T-cell (primary cell): ENCODE measurements at regions not wholly inside any gene's neighbourhood (a gene's known extent, or its start where the extent isn't known, plus 50 kb on each side); places are given as distances from the start of the nearest gene placed in this dataset.
"Not testable (repeated sequence)": the region's sequence is repeated elsewhere in the genome, so short reads cannot be mapped to it uniquely, and the experiment has no call there.

Experiments
- ATAC-seq, 4 experiments: fragments of 200-7000 bp in 3 of 4; fragments of 150-1000 bp in 1 of 4; cut with Tn5 transposase; replicated peaks in 1 of 4; 1 replicate in 3 of 4; 2 replicates in 1 of 4; pipeline ENCODE4 v1.10.0; 2021; ENCODE audit warnings: moderate library complexity in 3 of 4, mild to moderate bottlenecking in 2 of 4, moderate number of reproducible peaks in 1 of 4
- CTCF ChIA-PET, 2 donors: fragments of 300-600 bp; sonication (Branson Sonifier 250); formaldehyde crosslinking; loops; one replicate each; lab custom pipeline; 2022; ENCODE audit warnings: antibody characterized with exemption in 2 of 2; lab: Charles Lee
- POLR2A ChIA-PET, 2 donors: fragments of 300-600 bp; sonication (Branson Sonifier 250); formaldehyde crosslinking; loops; one replicate each; lab custom pipeline; 2022; ENCODE audit warnings: antibody characterized with exemption in 2 of 2; lab: Charles Lee
- DNase-seq, 35 experiments: peaks; one replicate each; pipeline versions ENCODE4 v3.0.0 to v3.0.0-alpha.2; 2013 to 2023
- H3K27ac ChIP-seq: one replicate; pipeline ENCODE4 v1.5.1; 2013; ENCODE audit warnings: low read length
- H3K27me3 ChIP-seq, 2 experiments: replicated peaks in 1 of 2; 1 replicate in 1 of 2; 2 replicates in 1 of 2; pipeline versions ENCODE4 v1.6.1 to v1.7.0; 2013; ENCODE audit warnings: low read length in 1 of 2, mixed read lengths in 1 of 2; ENCODE audit not compliant: control insufficient read depth in 2 of 2, insufficient read depth in 2 of 2; ENCODE audit errors: extremely low read depth in 1 of 2
- H3K36me3 ChIP-seq, 2 donors: 1 replicate in 1 of 2; 2 replicates in 1 of 2; pipeline versions ENCODE4 v1.6.1 to v1.7.0; 2013; ENCODE audit warnings: low read length in 1 of 2; ENCODE audit not compliant: control insufficient read depth in 2 of 2, insufficient read depth in 1 of 2; ENCODE audit errors: extremely low read depth in 1 of 2
- H3K4me1 ChIP-seq, 2 experiments: 1 replicate in 1 of 2; 2 replicates in 1 of 2; pipeline versions ENCODE4 v1.6.1 to v1.7.0; 2013; ENCODE audit warnings: low read length in 2 of 2, mixed read lengths in 1 of 2; ENCODE audit not compliant: insufficient read depth in 2 of 2, control insufficient read depth in 1 of 2; ENCODE audit errors: extremely low read depth in 1 of 2
- H3K4me3 ChIP-seq, 2 donors: 1 replicate in 1 of 2; 2 replicates in 1 of 2; pipeline versions ENCODE4 v1.5.1 to v1.7.0; 2013; ENCODE audit warnings: mild to moderate bottlenecking in 2 of 2, low read length in 1 of 2, moderate library complexity in 1 of 2; ENCODE audit not compliant: control insufficient read depth in 1 of 2; ENCODE audit errors: extremely low read depth in 1 of 2
- H3K9me3 ChIP-seq: 2 replicates; pipeline ENCODE4 v1.7.0; 2013
- H3K27ac Mint-ChIP-seq, 2 donors: one replicate each; pipeline ENCODE4 v1.8.0; 2020 to 2021; ENCODE audit warnings: mild to moderate bottlenecking in 2 of 2, mixed read lengths in 2 of 2
- H3K27me3 Mint-ChIP-seq, 2 donors: one replicate each; pipeline ENCODE4 v1.8.0; 2021 to 2022; ENCODE audit warnings: mixed read lengths in 2 of 2
- H3K36me3 Mint-ChIP-seq: one replicate; pipeline ENCODE4 v1.8.0; 2021; ENCODE audit warnings: mixed read lengths
- H3K4me1 Mint-ChIP-seq, 3 donors: one replicate each; pipeline ENCODE4 v1.8.0; 2020 to 2022; ENCODE audit warnings: mixed read lengths in 3 of 3, mild to moderate bottlenecking in 1 of 3
- H3K4me3 Mint-ChIP-seq, 3 donors: one replicate each; pipeline ENCODE4 v1.8.0; 2020 to 2022; ENCODE audit warnings: mild to moderate bottlenecking in 3 of 3, mixed read lengths in 3 of 3, moderate library complexity in 3 of 3
- H3K9me3 Mint-ChIP-seq, 3 donors: one replicate each; pipeline ENCODE4 v1.8.0; 2020 to 2022; ENCODE audit warnings: mixed read lengths in 3 of 3
- WGBS: methylation state at CpG from one replicate; pipeline ENCODE4 v1.1.5; 2013; ENCODE audit warnings: missing lambda C conversion rate; ENCODE audit not compliant: insufficient coverage; 5-methylcytosine and 5-hydroxymethylcytosine counted together

DNA sequence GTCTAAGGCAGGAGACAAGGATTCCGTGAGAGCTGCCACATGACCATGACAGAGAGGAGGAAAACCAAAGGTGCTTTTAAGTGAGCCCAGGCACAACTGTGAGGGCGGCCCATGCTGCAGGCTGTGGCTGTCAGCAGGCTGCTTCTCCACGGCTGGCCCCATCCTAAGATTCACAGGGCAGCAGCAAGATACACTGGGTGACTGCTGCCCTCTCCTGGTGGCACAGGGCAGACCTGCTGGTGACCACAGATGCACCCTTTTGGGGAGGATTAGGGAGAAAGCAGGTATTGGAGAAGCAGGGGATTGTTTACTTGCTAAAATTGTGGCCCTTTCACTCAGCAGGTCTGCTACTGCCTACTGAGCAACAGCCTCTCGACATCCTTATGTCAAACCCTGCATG is 125.4 kb upstream of the ALDH3B2 start:
- peak in 3 of 35 experiments; percentile 10 to 20 (median 19) for DNase-seq

DNA sequence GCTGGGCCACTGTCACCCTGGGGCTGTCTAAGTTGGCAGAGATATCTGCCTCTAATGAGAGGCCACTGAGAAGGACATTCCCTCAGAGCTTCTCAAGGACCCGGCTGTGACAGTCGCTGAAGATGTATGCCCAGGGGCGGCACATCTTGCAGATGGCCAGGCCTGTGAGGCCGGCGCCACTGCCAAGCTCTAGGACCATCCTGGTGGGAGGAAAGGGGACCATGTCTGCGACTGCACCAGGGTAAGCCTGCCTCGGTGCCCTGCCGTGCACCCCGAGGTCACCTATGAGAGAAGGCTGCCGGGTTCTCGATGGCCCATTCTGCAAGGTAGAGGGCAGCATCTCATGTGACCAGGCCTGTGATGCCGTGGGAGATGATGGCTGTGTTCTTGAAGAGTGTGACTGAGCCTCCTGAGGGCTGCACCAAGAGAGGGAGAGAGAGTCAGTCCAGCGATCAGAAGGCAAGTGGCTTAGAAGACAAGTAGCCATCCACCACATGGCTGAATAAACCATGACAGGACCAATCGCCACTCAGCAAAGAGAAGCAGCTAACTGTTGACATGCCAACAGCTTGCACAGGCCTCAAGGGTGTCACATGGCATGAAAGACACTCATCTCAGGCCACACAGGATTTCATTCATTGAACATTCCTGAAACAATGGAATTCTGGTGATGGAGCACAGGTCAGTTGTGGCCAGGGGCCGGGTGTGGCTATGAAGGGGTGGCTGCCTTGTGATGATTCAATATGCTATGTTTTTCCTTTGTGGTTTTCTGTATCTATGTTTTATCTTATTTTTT is 123.5 kb upstream of the ALDH3B2 start:
- H3K4me3 ChIP-seq, CTCF ChIA-PET, DNase-seq, H3K27ac ChIP-seq, H3K27ac Mint-ChIP-seq, H3K4me1 ChIP-seq, H3K36me3 Mint-ChIP-seq, H3K36me3 ChIP-seq, ATAC-seq, H3K4me3 Mint-ChIP-seq, POLR2A ChIA-PET, H3K4me1 Mint-ChIP-seq, H3K9me3 ChIP-seq, H3K27me3 ChIP-seq, H3K27me3 Mint-ChIP-seq, H3K9me3 Mint-ChIP-seq: not testable (repeated sequence)
- WGBS = 83% methylated on average over 6 of the region's 15 CpGs

More for the DNA sequence above, 125.4 kb upstream of the ALDH3B2 start:
- WGBS = 55% methylated on average over 2 of the region's 4 CpGs
- H3K27me3 ChIP-seq, H3K36me3 Mint-ChIP-seq, H3K27me3 Mint-ChIP-seq, H3K27ac Mint-ChIP-seq, H3K9me3 ChIP-seq, H3K27ac ChIP-seq, H3K4me3 ChIP-seq, H3K4me3 Mint-ChIP-seq, ATAC-seq, CTCF ChIA-PET, H3K9me3 Mint-ChIP-seq, H3K4me1 ChIP-seq, POLR2A ChIA-PET, H3K36me3 ChIP-seq: not testable (repeated sequence)
- H3K4me1 Mint-ChIP-seq = peaks cover 6 to 12% (median 8%) of the 10 kb centered on the region in 3 donors

DNA sequence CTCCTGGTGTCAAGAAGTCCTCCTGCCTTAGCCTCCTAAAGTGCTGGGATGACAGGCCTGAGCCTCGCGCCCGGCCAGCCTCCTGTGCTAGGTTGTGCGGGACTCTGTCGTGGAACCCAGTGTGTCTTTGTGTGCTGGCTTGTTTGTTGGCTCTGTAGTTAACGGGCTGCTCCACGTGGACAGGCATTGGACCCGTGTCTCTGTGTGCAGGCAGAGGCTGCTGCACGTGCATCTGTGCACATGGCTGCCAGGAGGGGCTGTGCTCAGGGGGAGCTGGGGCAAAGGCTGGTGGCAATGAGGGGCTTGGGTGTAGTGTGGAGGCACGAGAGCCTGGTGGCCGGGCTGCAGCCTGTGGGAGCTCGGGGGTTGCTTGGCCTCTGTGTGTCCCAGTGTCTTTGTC is 121.3 kb upstream of the ALDH3B2 start:
- Histone ChIP-seq H3K4me3 (no peak overlapping the region), H3K36me3 (no peaks in the 10 kb centered on the region), H3K9me3 (no peaks in the 10 kb centered on the region), H3K27me3 (no peaks in the 10 kb centered on the region), H3K27ac (no peak overlapping the region), H3K4me1 (peaks cover 0 to 8% of the 10 kb centered on the region in 2 experiments)
- no peak overlapping the region for H3K27ac Mint-ChIP-seq
- no peak for ATAC-seq
- no peak for DNase-seq
- H3K36me3 Mint-ChIP-seq = no peaks in the 10 kb centered on the region
- no peak overlapping the region for H3K4me3 Mint-ChIP-seq
- H3K27me3 Mint-ChIP-seq = no peaks in the 10 kb centered on the region
- H3K4me1 Mint-ChIP-seq = peaks cover 7 to 13% (median 11%) of the 10 kb centered on the region in 3 donors
- ChIA-PET POLR2A (no interaction called here), CTCF (no interaction called here)
- no peaks in the 10 kb centered on the region for H3K9me3 Mint-ChIP-seq
- WGBS = 80% methylated on average over 5 of the region's 12 CpGs

DNA sequence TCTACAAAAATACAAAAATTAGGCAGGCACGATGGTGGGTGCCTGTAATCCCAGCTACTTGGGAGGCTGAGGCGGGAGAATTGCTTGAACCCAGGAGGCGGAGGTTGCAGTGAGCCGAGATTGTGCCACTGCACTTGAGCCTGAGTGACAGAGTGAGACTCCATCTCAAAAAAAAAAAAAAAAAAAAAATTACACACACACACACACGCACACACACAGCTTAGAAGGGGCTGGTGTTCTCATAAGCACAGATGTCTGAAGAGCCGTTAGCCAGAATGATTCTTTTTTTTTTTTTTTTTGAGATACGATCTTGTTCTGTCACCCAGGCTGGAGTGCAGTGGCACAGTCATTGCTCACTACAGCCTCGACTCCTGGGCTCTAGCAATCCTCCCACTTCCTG is 119.3 kb upstream of the ALDH3B2 start:
- H3K4me3 Mint-ChIP-seq, H3K27ac Mint-ChIP-seq, H3K4me3 ChIP-seq, H3K36me3 Mint-ChIP-seq, H3K27me3 ChIP-seq, CTCF ChIA-PET, H3K36me3 ChIP-seq, ATAC-seq, H3K27me3 Mint-ChIP-seq, H3K9me3 ChIP-seq, H3K4me1 ChIP-seq, DNase-seq, POLR2A ChIA-PET, H3K27ac ChIP-seq, H3K9me3 Mint-ChIP-seq: not testable (repeated sequence)
- WGBS = no CpG with 5 or more reads among the region's 8 CpGs
- H3K4me1 Mint-ChIP-seq = peaks cover 7 to 13% (median 11%) of the 10 kb centered on the region in 3 donors

DNA sequence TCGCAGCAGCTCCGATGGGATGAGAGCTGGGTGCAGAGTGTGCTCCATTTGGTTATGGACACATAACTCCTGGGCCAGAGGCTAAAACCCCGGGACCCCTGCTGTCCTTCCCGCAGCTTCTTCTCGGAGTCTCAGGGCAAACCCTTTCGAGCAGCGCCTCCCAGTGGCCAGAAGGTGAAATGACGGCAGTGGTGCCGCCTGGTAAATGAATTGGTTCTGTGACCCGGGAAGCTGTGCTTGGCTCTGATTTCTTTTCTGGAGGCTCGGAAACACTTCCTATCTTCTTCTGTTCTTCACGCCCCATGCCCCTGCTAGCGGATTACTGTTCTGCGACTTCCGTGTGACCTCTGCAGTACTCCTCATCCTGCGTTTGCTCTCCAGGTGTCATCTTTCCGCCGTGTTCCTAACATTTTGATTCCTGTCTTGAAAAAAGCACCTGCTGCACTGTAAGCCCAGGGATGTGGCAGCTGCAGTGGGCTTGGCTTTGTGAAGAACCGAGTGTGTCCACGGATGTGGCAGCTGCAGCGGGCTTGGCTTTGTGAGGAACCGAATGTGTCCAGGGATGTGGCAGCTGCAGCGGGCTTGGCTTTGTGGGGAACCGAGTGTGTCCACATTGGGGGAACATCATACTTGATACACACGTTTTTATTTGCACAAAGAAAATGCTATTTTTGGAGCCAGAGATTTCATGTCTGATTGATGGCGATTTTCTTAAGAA is 118.0 kb upstream of the ALDH3B2 start:
- H3K36me3 Mint-ChIP-seq, POLR2A ChIA-PET, ATAC-seq, CTCF ChIA-PET, H3K9me3 Mint-ChIP-seq, H3K36me3 ChIP-seq, H3K27ac Mint-ChIP-seq, H3K4me3 Mint-ChIP-seq, H3K27me3 Mint-ChIP-seq, H3K4me1 ChIP-seq, H3K4me3 ChIP-seq, H3K9me3 ChIP-seq, H3K27me3 ChIP-seq, H3K27ac ChIP-seq: not testable (repeated sequence)
- peak in 28 of 35 experiments; percentile 8 to 56 (median 38) for DNase-seq
- WGBS = 39% methylated on average over 17 of the region's 26 CpGs
- peaks cover 7 to 13% (median 11%) of the 10 kb centered on the region in 3 donors for H3K4me1 Mint-ChIP-seq

DNA sequence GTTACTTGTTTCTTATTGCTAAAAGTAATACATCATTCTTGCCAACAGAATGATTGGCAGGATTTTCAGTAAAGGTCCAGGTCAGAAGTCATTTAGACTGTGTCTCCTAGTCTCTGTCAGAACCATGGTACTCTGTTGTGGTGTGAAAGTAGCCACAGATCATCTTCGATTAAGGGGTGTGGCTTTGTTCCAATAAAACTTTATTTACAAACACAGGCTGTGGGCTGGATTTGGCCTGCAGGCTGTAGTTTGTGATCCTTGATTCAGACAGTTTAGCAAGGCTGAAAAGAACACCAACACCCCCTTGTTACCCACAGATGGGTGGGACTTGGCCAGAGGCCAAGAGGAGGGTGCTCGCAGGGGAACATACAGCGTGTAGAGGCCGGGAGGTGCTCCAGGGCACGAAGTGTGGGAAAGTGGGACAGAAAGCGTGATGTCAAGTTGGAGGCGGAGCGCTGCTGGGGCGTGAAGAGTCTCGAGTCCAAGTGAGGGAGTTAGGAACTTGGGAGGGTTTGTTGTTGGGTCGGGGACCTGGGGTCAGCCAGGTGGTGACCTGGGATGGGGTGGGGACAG is 117.3 kb upstream of the ALDH3B2 start:
- H3K36me3 ChIP-seq, H3K9me3 Mint-ChIP-seq, H3K4me1 ChIP-seq, H3K36me3 Mint-ChIP-seq, ATAC-seq, POLR2A ChIA-PET, H3K27ac ChIP-seq, H3K27me3 ChIP-seq, DNase-seq, H3K4me3 ChIP-seq, CTCF ChIA-PET, H3K27me3 Mint-ChIP-seq, H3K27ac Mint-ChIP-seq, H3K9me3 ChIP-seq: not testable (repeated sequence)
- Mint-ChIP-seq H3K4me3 (peak overlapping the region; percentile 7 to 51 (median 34)), H3K4me1 (peaks cover 7 to 13% (median 11%) of the 10 kb centered on the region in 3 donors)
- 74% methylated on average over 7 of the region's 11 CpGs for WGBS
